Mammary epithelial cell (primary cell): ENCODE measurements at regions not wholly inside any gene's neighbourhood (a gene's known extent, or its start where the extent isn't known, plus 50 kb on each side); places are given as distances from the start of the nearest gene placed in this dataset.

Experiments
- CTCF ChIP-seq, 2 donors: IDR thresholded peaks in 1 of 2; conservative IDR thresholded peaks in 1 of 2; 2 replicates each; pipeline ENCODE4 v1.5.1; 2011 to 2012; ENCODE audit warnings: inconsistent platforms in 2 of 2, low read length in 2 of 2, mild to moderate bottlenecking in 2 of 2, control low read depth in 1 of 2, low read depth in 1 of 2; ENCODE audit not compliant: insufficient read depth in 1 of 2; ENCODE audit errors: extremely low read depth in 1 of 2
- EZH2 ChIP-seq: IDR thresholded peaks from 2 replicates; pipeline ENCODE4 v1.6.1; 2012; ENCODE audit warnings: low read length, inconsistent platforms, borderline replicate concordance

- TF ChIP-seq CTCF (conservative IDR thresholded peaks at IDR 0.05 in 1 of 2, IDR thresholded peaks at IDR 0.05 in 1 of 2; ENCODE audit: extremely low read depth in 1 of 2, insufficient read depth in 1 of 2, low read depth in 1 of 2, low read length in 2 of 2), result no peak
- no peak for TF ChIP-seq EZH2
These were observed 494.6 kb upstream of the TENM3 start for GRCh38 chr4:181748581-181748980.
